Memory B cell (primary cell): ENCODE measurements at regions not wholly inside any gene's neighbourhood (a gene's known extent, or its start where the extent isn't known, plus 50 kb on each side); places are given as distances from the start of the nearest gene placed in this dataset.
"Not testable (repeated sequence)": the region's sequence is repeated elsewhere in the genome, so short reads cannot be mapped to it uniquely, and the experiment has no call there.

Source experiments
- ATAC-seq: fragments of 150-1000 bp; cut with Tn5 transposase; 2 replicates; pipeline ENCODE4 v1.10.0; 2021; ENCODE audit warnings: low read depth, mild to moderate bottlenecking, moderate library complexity
- DNase-seq, 2 donors: peaks; one replicate each; pipeline ENCODE4 v3.0.0; 2022; ENCODE audit warnings: low spot score in 2 of 2
- H3K27ac Mint-ChIP-seq: one replicate; pipeline ENCODE4 v1.8.0; 2022; ENCODE audit warnings: mild to moderate bottlenecking, moderate library complexity, mixed read lengths
- H3K27me3 Mint-ChIP-seq: one replicate; pipeline ENCODE4 v1.8.0; 2022; ENCODE audit warnings: mixed read lengths
- H3K36me3 Mint-ChIP-seq: one replicate; pipeline ENCODE4 v1.8.0; 2022; ENCODE audit warnings: mild to moderate bottlenecking, mixed read lengths
- H3K4me1 Mint-ChIP-seq: one replicate; pipeline ENCODE4 v1.8.0; 2022; ENCODE audit warnings: mixed read lengths
- H3K4me3 Mint-ChIP-seq: one replicate; pipeline ENCODE4 v1.8.0; 2022; ENCODE audit warnings: mild to moderate bottlenecking, moderate library complexity, mixed read lengths
- H3K9me3 Mint-ChIP-seq: one replicate; pipeline ENCODE4 v1.8.0; 2022; ENCODE audit warnings: mixed read lengths

GRCh38 chr7:116354546-116355423 lies 144.4 kb downstream of the TES start:
- Mint-ChIP-seq H3K4me1 (no peaks in the 10 kb centered on the region), H3K27ac (no peak overlapping the region), H3K4me3 (no peak overlapping the region), H3K27me3 (peaks cover 5% of the 10 kb centered on the region), H3K9me3 (no peaks in the 10 kb centered on the region), H3K36me3 (no peaks in the 10 kb centered on the region)
- no peak for ATAC-seq
- DNase-seq: no peak

GRCh38 chr7:116355424-116355765 lies 144.1 kb upstream of the CAV2 start:
- H3K27me3 Mint-ChIP-seq: peaks cover 5% of the 10 kb centered on the region
- no peaks in the 10 kb centered on the region for H3K36me3 Mint-ChIP-seq
- ATAC-seq: no peak
- H3K4me3 Mint-ChIP-seq: no peak overlapping the region
- H3K27ac Mint-ChIP-seq: no peak overlapping the region
- no peaks in the 10 kb centered on the region for H3K9me3 Mint-ChIP-seq
- DNase-seq: no peak
- H3K4me1 Mint-ChIP-seq: no peaks in the 10 kb centered on the region

- Mint-ChIP-seq H3K4me1 (no peaks in the 10 kb centered on the region), H3K27ac (no peak overlapping the region), H3K27me3 (peaks cover 5% of the 10 kb centered on the region), H3K4me3 (no peak overlapping the region), H3K9me3 (no peaks in the 10 kb centered on the region), H3K36me3 (no peaks in the 10 kb centered on the region)
- DNase-seq (no peak), ATAC-seq (no peak)
These were observed 143.1 kb upstream of the CAV2 start for GRCh38 chr7:116356333-116356965.

GRCh38 chr7:116356979-116357378 lies 142.6 kb upstream of the CAV2 start:
- no peak overlapping the region for H3K4me3 Mint-ChIP-seq
- no peaks in the 10 kb centered on the region for H3K9me3 Mint-ChIP-seq
- H3K36me3 Mint-ChIP-seq: no peaks in the 10 kb centered on the region
- DNase-seq (no peak), ATAC-seq (no peak)
- peaks cover 5% of the 10 kb centered on the region for H3K27me3 Mint-ChIP-seq
- H3K27ac Mint-ChIP-seq: no peak overlapping the region
- no peaks in the 10 kb centered on the region for H3K4me1 Mint-ChIP-seq

GRCh38 chr7:116357781-116358670 lies 141.5 kb upstream of the CAV2 start:
- no peaks in the 10 kb centered on the region for H3K4me1 Mint-ChIP-seq
- no peaks in the 10 kb centered on the region for H3K9me3 Mint-ChIP-seq
- no peak for ATAC-seq
- H3K36me3 Mint-ChIP-seq: no peaks in the 10 kb centered on the region
- H3K27ac Mint-ChIP-seq: no peak overlapping the region
- H3K27me3 Mint-ChIP-seq: peaks cover 7% of the 10 kb centered on the region
- DNase-seq: no peak
- no peak overlapping the region for H3K4me3 Mint-ChIP-seq

GRCh38 chr7:116361767-116362166 lies 137.8 kb upstream of the CAV2 start:
- Mint-ChIP-seq H3K36me3 (no peaks in the 10 kb centered on the region), H3K4me1 (no peaks in the 10 kb centered on the region), H3K27ac (no peak overlapping the region), H3K4me3 (no peak overlapping the region), H3K9me3 (no peaks in the 10 kb centered on the region), H3K27me3 (peaks cover 6% of the 10 kb centered on the region)
- DNase-seq: no peak
- ATAC-seq: no peak

- no peaks in the 10 kb centered on the region for H3K4me1 Mint-ChIP-seq
- no peak overlapping the region for H3K27ac Mint-ChIP-seq
- H3K4me3 Mint-ChIP-seq: no peak overlapping the region
- no peak for DNase-seq
- no peaks in the 10 kb centered on the region for H3K9me3 Mint-ChIP-seq
- H3K36me3 Mint-ChIP-seq: no peaks in the 10 kb centered on the region
- H3K27me3 Mint-ChIP-seq: peaks cover 6% of the 10 kb centered on the region
- no peak for ATAC-seq
These were observed 135.7 kb upstream of the CAV2 start for GRCh38 chr7:116363637-116364432.

- Mint-ChIP-seq H3K27ac (no peak overlapping the region), H3K27me3 (peaks cover 6% of the 10 kb centered on the region), H3K9me3 (no peaks in the 10 kb centered on the region), H3K4me3 (no peak overlapping the region), H3K4me1 (no peaks in the 10 kb centered on the region), H3K36me3 (no peaks in the 10 kb centered on the region)
- DNase-seq: no peak
- ATAC-seq: no peak
These were observed 135.1 kb upstream of the CAV2 start for GRCh38 chr7:116364469-116364868.

- no peaks in the 10 kb centered on the region for H3K36me3 Mint-ChIP-seq
These were observed 133.7 kb upstream of the CAV2 start for GRCh38 chr7:116365797-116366196.

GRCh38 chr7:116367171-116367813 lies 132.2 kb upstream of the CAV2 start:
- ATAC-seq: no peak
- H3K4me3 Mint-ChIP-seq: no peak overlapping the region
- H3K9me3 Mint-ChIP-seq: no peaks in the 10 kb centered on the region
- H3K27me3 Mint-ChIP-seq: peaks cover 5% of the 10 kb centered on the region
- DNase-seq: no peak
- H3K4me1 Mint-ChIP-seq: no peaks in the 10 kb centered on the region
- no peaks in the 10 kb centered on the region for H3K36me3 Mint-ChIP-seq
- H3K27ac Mint-ChIP-seq: no peak overlapping the region

More at GRCh38 chr7:116365797-116366196, 133.7 kb upstream of the CAV2 start:
- ATAC-seq: no peak
- no peaks in the 10 kb centered on the region for H3K9me3 Mint-ChIP-seq
- H3K4me3 Mint-ChIP-seq: no peak overlapping the region
- H3K4me1 Mint-ChIP-seq: no peaks in the 10 kb centered on the region
- no peak for DNase-seq
- H3K27ac Mint-ChIP-seq: no peak overlapping the region
- peaks cover 7% of the 10 kb centered on the region for H3K27me3 Mint-ChIP-seq

GRCh38 chr7:116368965-116369364 lies 130.6 kb upstream of the CAV2 start:
- Mint-ChIP-seq H3K27me3 (peaks cover 8% of the 10 kb centered on the region), H3K4me3 (no peak overlapping the region), H3K36me3 (peaks cover 1% of the 10 kb centered on the region), H3K9me3 (peaks cover 2% of the 10 kb centered on the region), H3K4me1 (no peaks in the 10 kb centered on the region), H3K27ac (no peak overlapping the region)
- ATAC-seq (no peak), DNase-seq (no peak)

- not testable (repeated sequence) for H3K4me3 Mint-ChIP-seq, H3K27ac Mint-ChIP-seq, H3K27me3 Mint-ChIP-seq, H3K36me3 Mint-ChIP-seq, DNase-seq, H3K4me1 Mint-ChIP-seq, H3K9me3 Mint-ChIP-seq, ATAC-seq
These were observed 128.0 kb upstream of the CAV2 start for GRCh38 chr7:116371536-116371935.

GRCh38 chr7:116373229-116373628 lies 126.3 kb upstream of the CAV2 start:
- not testable (repeated sequence) for H3K4me3 Mint-ChIP-seq, H3K27me3 Mint-ChIP-seq, DNase-seq, H3K27ac Mint-ChIP-seq, H3K36me3 Mint-ChIP-seq, ATAC-seq, H3K4me1 Mint-ChIP-seq, H3K9me3 Mint-ChIP-seq
